Heart right ventricle (tissue), 16 donors: ENCODE measurements at regions not wholly inside any gene's neighbourhood (a gene's known extent, or its start where the extent isn't known, plus 50 kb on each side); places are given as distances from the start of the nearest gene placed in this dataset.
A peak's percentile ranks its signal among the peaks of the same experiment; 100 is the strongest.

Source experiments
- ATAC-seq, 8 donors: fragments of 200-7000 bp; cut with Tn5 transposase; one replicate each; pipeline ENCODE4 v1.9.1; 2020; ENCODE audit warnings: mild to moderate bottlenecking in 8 of 8, moderate library complexity in 8 of 8, moderate number of reproducible peaks in 1 of 8
- DNase-seq, 2 donors: peaks; one replicate each; pipeline ENCODE4 v3.0.0-alpha.2; 2020
- H3K27ac ChIP-seq, 10 donors: fragments of 200-600 bp; sonication (generic) in 2 of 10; one replicate each; pipeline versions ENCODE4 v1.5.0 to v1.8.0; 2020 to 2022; ENCODE audit warnings: mild to moderate bottlenecking in 3 of 10
- H3K27me3 ChIP-seq, 7 donors: fragments of 200-600 bp; one replicate each; pipeline ENCODE4 v1.8.0; 2021 to 2022; ENCODE audit warnings: mild to moderate bottlenecking in 2 of 7
- H3K36me3 ChIP-seq, 9 donors: fragments of 200-600 bp; sonication (generic) in 1 of 9; one replicate each; pipeline versions ENCODE4 v1.5.0 to v1.8.0; 2020 to 2022; ENCODE audit warnings: mild to moderate bottlenecking in 2 of 9
- H3K4me1 ChIP-seq, 9 donors: fragments of 200-600 bp; sonication (generic) in 1 of 9; one replicate each; pipeline versions ENCODE4 v1.5.0 to v1.8.0; 2020 to 2022; ENCODE audit warnings: mild to moderate bottlenecking in 4 of 9
- H3K4me3 ChIP-seq, 10 donors: fragments of 200-600 bp; sonication (generic) in 2 of 10; one replicate each; pipeline versions ENCODE4 v1.5.0 to v1.8.0; 2020 to 2022; ENCODE audit warnings: mild to moderate bottlenecking in 7 of 10, moderate library complexity in 2 of 10
- H3K9me3 ChIP-seq, 11 donors: fragments of 200-600 bp in 10 of 11; sonication (generic) in 2 of 11; one replicate each; pipeline versions ENCODE4 v1.5.0 to v1.8.0; 2013 to 2022; ENCODE audit warnings: mild to moderate bottlenecking in 2 of 11, control low read depth in 1 of 11, moderate library complexity in 1 of 11
- WGBS, 2 donors: extraction: QIAGEN DNeasy Blood & Tissue Kit; methylation state at CpG; one replicate each; pipeline ENCODE4 v1.1.7; 2013; ENCODE audit warnings: inconsistent platforms in 1 of 2; 5-methylcytosine and 5-hydroxymethylcytosine counted together
- intact Hi-C, 10 donors: fragments of 100-400 bp; cut with DNase I; formaldehyde crosslinking; loops; one replicate each; pipeline versions ENCODE4 v1.11.1 to v1.14.2; 2022
- TF ChIP-seq, protein P1 (sequence below), 9 donors: fragments of 200-600 bp; sonication (generic) in 2 of 9; IDR thresholded peaks; one replicate each; pipeline versions ENCODE4 v1.5.0 to v1.8.0; 2021 to 2022; ENCODE audit warnings: antibody characterized with exemption in 9 of 9, mild to moderate bottlenecking in 5 of 9, moderate library complexity in 1 of 9
- donor health status: Arrhythmogenic right ventricular cardiomyopathy.
- donor health status: ischemic (EF 13 %, LVEDD 7.1; RV severe dilation, severe dysfunction).
- donor health status: healthy with polysubstance abuse.
- donor health status: DM: no; HTN: yes; CAD: no.
- donor health status: DM: no; HTN: no; CAD: no.
- donor health status: ischemic (EF 25% LVEDD 6.9; RV normal size, moderate dysfunction).
- donor health status: ischemic (EF 25% LVEDD 5.7; RV mildly dilated, moderate dysfunction).
- donor health status: healthy.
- donor health status: DM: yes; HTN: yes; CAD: no.
- donor health status: Ischemic cardiomyopathy.
- donor health status: ischemic (EF 35%, LVEDD 5.7; RV mildly dilated, moderate dysfunction).
- donor health status: nonischemic (EF 11% LVEDD 7.7; RV severe dilation, severe dysfunction).
- donor health status: DM: yes; HTN: yes; CAD: no.
- donor health status: PGD.
- donor health status: ischemic (EF 29% LVEDD 5.4; RV normal size, mild dysfunction).
- donor health status: nonischemic (EF 23%, LVEDD 6.1; RV moderate dilation, normal function).

DNA sequence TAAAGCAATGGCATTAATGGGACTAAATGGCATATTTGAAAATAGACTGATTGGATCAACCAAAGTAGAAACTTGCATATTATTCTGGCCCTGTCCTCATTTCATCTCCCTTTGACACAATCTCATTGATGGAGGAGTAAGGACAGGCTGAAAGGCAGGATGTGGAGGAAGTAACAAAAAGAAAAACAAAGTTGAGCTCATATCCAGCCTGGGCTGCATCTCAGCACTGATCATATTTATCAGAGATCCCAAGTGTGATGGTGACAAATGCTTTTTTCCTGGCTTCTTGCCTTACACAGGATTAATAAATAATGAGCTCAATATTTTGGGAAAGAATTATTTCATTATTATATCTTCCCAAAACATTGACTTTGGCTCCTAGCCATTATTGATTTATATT lies 622.7 kb downstream of the CD109 start:
- TF ChIP-seq, protein P1, sequence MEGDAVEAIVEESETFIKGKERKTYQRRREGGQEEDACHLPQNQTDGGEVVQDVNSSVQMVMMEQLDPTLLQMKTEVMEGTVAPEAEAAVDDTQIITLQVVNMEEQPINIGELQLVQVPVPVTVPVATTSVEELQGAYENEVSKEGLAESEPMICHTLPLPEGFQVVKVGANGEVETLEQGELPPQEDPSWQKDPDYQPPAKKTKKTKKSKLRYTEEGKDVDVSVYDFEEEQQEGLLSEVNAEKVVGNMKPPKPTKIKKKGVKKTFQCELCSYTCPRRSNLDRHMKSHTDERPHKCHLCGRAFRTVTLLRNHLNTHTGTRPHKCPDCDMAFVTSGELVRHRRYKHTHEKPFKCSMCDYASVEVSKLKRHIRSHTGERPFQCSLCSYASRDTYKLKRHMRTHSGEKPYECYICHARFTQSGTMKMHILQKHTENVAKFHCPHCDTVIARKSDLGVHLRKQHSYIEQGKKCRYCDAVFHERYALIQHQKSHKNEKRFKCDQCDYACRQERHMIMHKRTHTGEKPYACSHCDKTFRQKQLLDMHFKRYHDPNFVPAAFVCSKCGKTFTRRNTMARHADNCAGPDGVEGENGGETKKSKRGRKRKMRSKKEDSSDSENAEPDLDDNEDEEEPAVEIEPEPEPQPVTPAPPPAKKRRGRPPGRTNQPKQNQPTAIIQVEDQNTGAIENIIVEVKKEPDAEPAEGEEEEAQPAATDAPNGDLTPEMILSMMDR (IDR thresholded peaks at IDR 0.05), result no peak
- Histone ChIP-seq H3K4me3 (no peak overlapping the region), H3K36me3 (no peaks in the 10 kb centered on the region), H3K4me1 (peaks cover 0 to 5% (median 0%) of the 10 kb centered on the region in 9 donors), H3K27ac (peak overlapping the region in 1 of 10 donors; percentile 0), H3K9me3 (no peaks in the 10 kb centered on the region), H3K27me3 (no peaks in the 10 kb centered on the region)
- DNase-seq (no peak), ATAC-seq (peak in 1 of 8 donors; percentile 51)
- intact Hi-C loops, result no loop called here

DNA sequence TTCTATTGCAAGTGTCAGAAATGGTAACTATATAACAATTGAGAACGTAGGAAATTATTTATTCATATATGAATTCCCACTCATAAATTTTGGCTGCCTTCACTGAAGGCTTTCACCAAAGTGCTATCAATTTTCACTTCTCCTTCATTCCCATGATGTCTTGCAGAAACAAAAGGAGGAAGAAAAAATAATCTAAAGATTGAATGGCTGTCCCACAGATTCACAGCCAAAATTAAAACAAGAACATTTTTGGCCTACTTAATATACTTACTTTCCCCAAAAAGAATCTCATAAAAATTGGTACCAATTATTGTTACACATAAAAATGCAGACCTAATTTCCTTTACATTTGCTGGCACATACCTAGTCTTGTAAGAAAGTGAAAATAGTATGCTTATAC lies 616.1 kb downstream of the CD109 start:
- intact Hi-C loops, result no loop called here
- WGBS, 2 donors, result 64 to 66% methylated on average over 1 of the region's 1 CpG
- ATAC-seq, result no peak

DNA sequence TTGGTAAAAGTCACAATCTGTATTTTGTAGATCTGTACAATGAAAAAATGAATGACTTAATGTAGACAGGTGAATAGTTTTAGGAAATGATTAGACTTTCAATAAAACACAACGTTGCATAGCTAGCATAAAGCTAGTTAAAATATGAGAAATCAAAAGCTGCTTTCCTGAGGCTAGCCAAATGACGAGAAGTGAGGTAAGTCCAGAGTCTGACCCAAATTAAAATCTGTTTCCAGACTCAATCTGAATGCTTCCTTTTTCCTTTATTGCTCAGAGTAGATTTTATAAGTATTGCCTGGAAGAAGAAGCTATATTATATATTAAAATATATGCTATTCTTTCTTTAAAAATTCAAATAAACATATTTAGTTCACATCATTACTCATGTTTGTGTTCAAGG lies 615.4 kb downstream of the CD109 start:
- intact Hi-C loops, result no loop called here
- H3K27ac ChIP-seq, result no peak overlapping the region
- TF ChIP-seq, protein P1 (IDR thresholded peaks at IDR 0.05), result no peak
- no peaks in the 10 kb centered on the region for H3K4me1 ChIP-seq
- no peaks in the 10 kb centered on the region for H3K9me3 ChIP-seq
- no peaks in the 10 kb centered on the region for H3K27me3 ChIP-seq
- H3K36me3 ChIP-seq, result no peaks in the 10 kb centered on the region
- ATAC-seq (no peak), DNase-seq (no peak)
- 54 to 57% methylated on average over 2 of the region's 2 CpGs for WGBS, 2 donors
- H3K4me3 ChIP-seq, result no peak overlapping the region

More for the DNA sequence above, 616.1 kb downstream of the CD109 start:
- H3K27me3 ChIP-seq, result no peaks in the 10 kb centered on the region
- DNase-seq, result no peak
- no peak overlapping the region for H3K4me3 ChIP-seq
- H3K36me3 ChIP-seq, result no peaks in the 10 kb centered on the region
- TF ChIP-seq, protein P1 (IDR thresholded peaks at IDR 0.05), result no peak
- H3K27ac ChIP-seq, result no peak overlapping the region
- no peaks in the 10 kb centered on the region for H3K9me3 ChIP-seq
- no peaks in the 10 kb centered on the region for H3K4me1 ChIP-seq

DNA sequence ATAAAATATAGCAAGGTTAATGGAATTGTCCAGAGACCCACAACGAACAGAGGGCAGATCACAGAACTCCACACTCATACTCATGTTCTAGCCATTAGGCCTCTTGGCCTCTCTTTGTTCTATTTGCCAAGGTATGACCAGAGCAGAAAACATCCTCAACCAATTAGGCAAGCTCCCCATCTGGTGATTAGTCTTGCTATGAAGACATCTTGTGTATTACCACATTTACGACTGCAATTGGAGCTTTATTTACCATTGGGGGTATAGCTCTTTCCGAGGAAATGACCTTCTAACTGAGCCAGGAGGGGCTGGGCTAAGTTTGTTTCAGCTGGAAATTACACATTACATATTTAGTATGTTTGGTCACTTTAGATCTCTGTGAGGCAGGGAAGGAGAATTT lies 593.9 kb downstream of the CD109 start:
- TF ChIP-seq, protein P1 (IDR thresholded peaks at IDR 0.05), result no peak
- DNase-seq, result no peak
- H3K27ac ChIP-seq, result no peak overlapping the region
- peaks cover 0 to 8% (median 0%) of the 10 kb centered on the region in 9 donors for H3K4me1 ChIP-seq
- H3K27me3 ChIP-seq, result no peaks in the 10 kb centered on the region
- peaks cover 0 to 12% (median 0%) of the 10 kb centered on the region in 11 donors for H3K9me3 ChIP-seq
- no peaks in the 10 kb centered on the region for H3K36me3 ChIP-seq
- no peak overlapping the region for H3K4me3 ChIP-seq
- intact Hi-C loops, result loop anchor here in 1 of 10 donors (5.0 kb wide), 1 partner anchor 1378 kb away; no protein-coding TSS in a partner anchor
- WGBS, 2 donors, result 70 to 74% methylated on average over 3 of the region's 3 CpGs
- no peak for ATAC-seq
